ENCODE measurements at regions not wholly inside any gene's neighbourhood (a gene's known extent, or its start where the extent isn't known, plus 50 kb on each side); places are given as distances from the start of the nearest gene placed in this dataset. TPM values are rescaled to one million over a fixed set of nuclear protein-coding genes. Genes with fewer than 3 reads are reported as not detected.

- no peak for ATAC-seq
- no peak for DNase-seq
- intact Hi-C loops (cut with micrococcal nuclease) = loop anchor here (10.0 kb wide), 1 partner anchor 269 kb away; no protein-coding TSS in a partner anchor
Observed at GRCh38 chr12:47303995-47304560, 224.3 kb upstream of the AMIGO2 start.

DNA sequence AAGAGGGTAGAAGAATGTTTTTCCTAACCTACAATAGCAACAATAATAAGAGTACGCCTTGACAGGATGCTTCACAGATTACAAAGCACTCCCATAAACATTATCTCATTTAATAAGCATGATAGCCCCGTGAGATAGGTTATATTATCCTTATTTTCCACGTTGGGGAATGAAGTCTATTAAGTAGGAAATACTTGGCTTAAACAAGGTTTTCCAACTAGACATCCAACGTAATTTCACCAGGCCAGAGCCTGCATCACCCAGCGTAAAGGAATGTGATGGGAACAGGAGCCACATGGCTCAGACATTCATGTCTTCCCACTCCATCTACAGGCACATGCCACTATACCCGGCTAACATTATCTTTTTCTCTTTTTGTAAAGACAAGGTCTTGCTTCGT is 223.4 kb upstream of the AMIGO2 start:
- intact Hi-C loops (cut with micrococcal nuclease) = loop anchor here (10.0 kb wide), 1 partner anchor 268 kb away; no protein-coding TSS in a partner anchor
- ATAC-seq = no peak
- no peak for DNase-seq

GRCh38 chr12:47302111-47302671 is 222.4 kb upstream of the AMIGO2 start:
- DNase-seq (no peak), ATAC-seq (no peak)
- intact Hi-C loops (cut with micrococcal nuclease) = loop anchor here (10.0 kb wide), 1 partner anchor 267 kb away; no protein-coding TSS in a partner anchor

DNA sequence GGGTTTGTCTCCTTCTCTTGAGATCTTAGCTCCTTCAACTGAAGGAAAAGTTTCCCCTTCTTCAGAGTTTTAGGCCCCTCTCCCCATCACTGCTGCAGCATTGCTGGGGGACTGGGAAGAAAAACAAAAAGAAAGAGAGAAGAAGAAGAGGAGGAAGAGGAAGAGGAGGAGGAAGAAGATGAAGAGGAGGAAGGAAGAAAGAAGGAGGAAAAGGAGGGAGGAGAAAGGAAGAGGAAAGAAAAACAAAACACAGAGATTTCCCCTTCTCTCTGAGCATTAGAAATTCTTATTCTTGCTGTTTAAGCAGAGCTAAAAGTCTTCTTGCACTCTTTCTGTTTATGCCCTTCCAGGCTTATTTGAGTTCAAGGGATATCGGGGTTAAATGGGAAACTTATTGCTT is 219.8 kb upstream of the AMIGO2 start:
- no peak for ATAC-seq
- DNase-seq = no peak
- intact Hi-C loops (cut with micrococcal nuclease) = no loop called here

GRCh38 chr12:47297993-47298392 is 218.2 kb upstream of the AMIGO2 start:
- intact Hi-C loops (cut with micrococcal nuclease) = no loop called here
- ATAC-seq (no peak), DNase-seq (no peak)

- ATAC-seq (no peak), DNase-seq (no peak)
- intact Hi-C loops (cut with micrococcal nuclease) = no loop called here
Observed at GRCh38 chr12:47296828-47297227, 217.1 kb upstream of the AMIGO2 start.

GRCh38 chr12:47293406-47293805 is 213.6 kb upstream of the AMIGO2 start:
- no peak for ATAC-seq
- no peak for DNase-seq
- intact Hi-C loops (cut with micrococcal nuclease) = no loop called here

DNA sequence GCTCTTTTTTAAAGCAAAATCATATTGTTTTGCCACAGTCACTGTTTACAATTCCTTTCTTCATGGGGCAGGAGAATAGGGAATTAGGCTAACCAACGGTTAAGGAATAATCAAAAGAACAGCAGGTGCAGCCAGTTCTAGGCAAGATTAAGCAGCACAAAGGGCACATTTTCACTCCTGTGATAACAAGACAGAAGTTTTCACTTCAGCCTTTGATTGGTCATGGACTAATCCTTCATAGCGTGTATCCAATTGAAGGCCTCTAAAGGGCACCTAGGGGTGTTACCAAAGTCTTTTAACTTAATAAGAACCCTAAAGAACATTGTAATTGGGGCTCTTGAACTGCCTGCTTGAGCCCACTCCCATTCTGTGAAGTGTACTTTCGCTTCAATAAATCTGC is 206.9 kb upstream of the AMIGO2 start:
- no peak for ATAC-seq
- intact Hi-C loops (cut with micrococcal nuclease) = no loop called here

More for the DNA sequence above, 206.9 kb upstream of the AMIGO2 start:
- DNase-seq = no peak

Small RNA genes in the stretch of these regions (microRNA-seq; reads per million reads assigned to microRNA genes)
- not detected for gene MIR4494 (ENCODE audit: borderline number of aligned reads)
